GM12878 (cell line): ENCODE measurements at regions not wholly inside any gene's neighbourhood (a gene's known extent, or its start where the extent isn't known, plus 50 kb on each side); places are given as distances from the start of the nearest gene placed in this dataset.

Source experiments
- ATAC-seq: fragments of 200-7000 bp; cut with Tn5 transposase; 3 replicates; pipeline ENCODE4 v1.9.1; 2020; ENCODE audit warnings: mild to moderate bottlenecking, moderate library complexity
- BruUV-seq: library from RNA; stranded (reverse); fragments of 400-500 nt; replicated peaks from 2 replicates; lab custom pipeline; 2021; lab: Mats Ljungman, UMichigan
- CTCF ChIA-PET: fragments of 300-600 bp; sonication (Branson Sonifier 250); formaldehyde crosslinking; extraction: SDS; loops from one replicate; lab custom pipeline; 2021; ENCODE audit warnings: inconsistent platforms; lab: Yijun Ruan, JAX
- POLR2A ChIA-PET: fragments of 350-600 bp; formaldehyde crosslinking; extraction: SDS; loops from one replicate; lab custom pipeline; 2021; ENCODE audit warnings: inconsistent platforms; lab: Charles Lee
- RAD21 ChIA-PET: fragments of 300-600 bp; sonication (Branson Sonifier 250); formaldehyde crosslinking; loops from one replicate; lab custom pipeline; 2023; ENCODE audit warnings: antibody characterized with exemption; ENCODE audit not compliant: unreplicated experiment; lab: Charles Lee
- SMC1A ChIA-PET: fragments of 300-600 bp; sonication (Branson Sonifier 250); formaldehyde crosslinking; loops from one replicate; lab custom pipeline; 2023; ENCODE audit not compliant: unreplicated experiment, uncharacterized antibody; lab: Charles Lee
- DNase-seq: peaks from one replicate; pipeline ENCODE4 v3.0.0-alpha.2; 2011; ENCODE audit warnings: low read depth, low spot score
- FAIRE-seq: peaks from 3 replicates; lab custom pipeline; 2011; peaks lifted over from hg19 to GRCh38; lab: Jason Lieb, UNC
- H2AFZ ChIP-seq: 2 replicates; pipeline ENCODE4 v1.6.0; 2011; ENCODE audit warnings: low read depth, low read length, control low read depth; ENCODE audit not compliant: control insufficient read depth
- H3K27ac ChIP-seq: 2 replicates; pipeline ENCODE4 v1.5.1; 2011; ENCODE audit warnings: control low read depth; ENCODE audit not compliant: control insufficient read depth, insufficient read depth
- H3K27me3 ChIP-seq, 2 experiments: replicated peaks in 1 of 2; 2 replicates each; pipeline versions ENCODE4 v1.6.0 to v1.6.1; 2011; ENCODE audit warnings: low read length in 1 of 2; ENCODE audit not compliant: control insufficient read depth in 2 of 2, insufficient read depth in 2 of 2
- H3K36me3 ChIP-seq, 2 experiments: 2 replicates each; pipeline ENCODE4 v1.5.1; 2011; ENCODE audit warnings: low read length in 1 of 2; ENCODE audit not compliant: control insufficient read depth in 2 of 2, insufficient read depth in 2 of 2
- H3K4me1 ChIP-seq: 2 replicates; pipeline ENCODE4 v1.6.1; 2011; ENCODE audit warnings: mild to moderate bottlenecking, low read length, moderate library complexity, mixed read lengths; ENCODE audit not compliant: control insufficient read depth, insufficient read depth
- H3K4me2 ChIP-seq: 2 replicates; pipeline ENCODE4 v1.6.0; 2011; ENCODE audit warnings: control low read depth; ENCODE audit not compliant: control insufficient read depth, insufficient read depth
- H3K4me3 ChIP-seq: fragments of 200-600 bp; sonication (generic); 2 replicates; pipeline ENCODE4 v1.5.1; 2016
- H3K79me2 ChIP-seq: 2 replicates; pipeline ENCODE4 v1.6.0; 2011; ENCODE audit warnings: low read length; ENCODE audit not compliant: control insufficient read depth, insufficient read depth
- H3K9ac ChIP-seq: 2 replicates; pipeline ENCODE4 v1.8.0; 2011; ENCODE audit warnings: low read length, control low read depth, mixed read lengths; ENCODE audit not compliant: control insufficient read depth, insufficient read depth
- H3K9me3 ChIP-seq: replicated peaks from 3 replicates; pipeline ENCODE4 v1.5.1; 2011; ENCODE audit warnings: mild to moderate bottlenecking, low read length; ENCODE audit not compliant: control insufficient read depth, insufficient read depth
- H4K20me1 ChIP-seq: 2 replicates; pipeline ENCODE4 v1.6.0; 2011; ENCODE audit not compliant: control insufficient read depth, insufficient read depth
- BCLAF1 ChIP-seq: fragments of 450-650 bp; IDR thresholded peaks from 2 replicates; pipeline ENCODE4 v1.6.1; 2017; ENCODE audit warnings: antibody characterized with exemption, mild to moderate bottlenecking, moderate library complexity
- BHLHE40 ChIP-seq, 2 experiments: fragments of 450-650 bp in 1 of 2; IDR thresholded peaks; 2 replicates each; pipeline ENCODE4 v1.6.1; 2011 to 2017; ENCODE audit warnings: low read depth in 2 of 2, borderline replicate concordance in 1 of 2, improper control_type of control experiment in 1 of 2, low read length in 1 of 2, mild to moderate bottlenecking in 1 of 2
- IKZF1 ChIP-seq: fragments of 450-650 bp; conservative IDR thresholded peaks from 2 replicates; pipeline ENCODE4 v1.6.1; 2017; ENCODE audit warnings: antibody characterized with exemption, mild to moderate bottlenecking
- IKZF2 ChIP-seq, 2 experiments: fragments of 450-650 bp; IDR thresholded peaks; 2 replicates each; pipeline ENCODE4 v1.6.1; 2017; ENCODE audit warnings: mild to moderate bottlenecking in 2 of 2, moderate library complexity in 2 of 2
- KDM1A ChIP-seq: fragments of 200-600 bp; sonication (generic); IDR thresholded peaks from 2 replicates; pipeline ENCODE4 v1.6.1; 2016; ENCODE audit warnings: borderline replicate concordance
- MTA2 ChIP-seq: fragments of 450-650 bp; IDR thresholded peaks from 2 replicates; pipeline ENCODE4 v1.6.1; 2016; ENCODE audit warnings: low read depth, mild to moderate bottlenecking, moderate library complexity
- RCOR1 ChIP-seq: conservative IDR thresholded peaks from 2 replicates; pipeline ENCODE4 v1.6.1; 2012; ENCODE audit warnings: low read depth, low read length, improper control_type of control experiment
- RFX5 ChIP-seq: IDR thresholded peaks from 2 replicates; pipeline ENCODE4 v1.6.1; 2011; ENCODE audit warnings: low read depth, low read length, improper control_type of control experiment
- RUNX3 ChIP-seq: IDR thresholded peaks from 2 replicates; pipeline ENCODE4 v1.6.1; 2012; ENCODE audit warnings: low read length, inconsistent platforms
- TCF7 ChIP-seq: IDR thresholded peaks from 2 replicates; pipeline ENCODE4 v1.6.1; 2014; ENCODE audit warnings: antibody characterized with exemption, borderline replicate concordance
- WGBS: methylation state at CpG from one replicate; pipeline ENCODE4 v1.1.6; 2016; ENCODE audit warnings: low lambda C conversion rate; ENCODE audit not compliant: insufficient replicate concordance, insufficient coverage; ENCODE audit errors: missing lambda C conversion rate; 5-methylcytosine and 5-hydroxymethylcytosine counted together
- in situ Hi-C: fragments of 300-500 bp; cut with MboI; formaldehyde crosslinking; loops from 9 replicates; pipeline ENCODE4 v1.14.3; 2018; ENCODE audit warnings: mixed read lengths
- intact Hi-C: fragments of 100-400 bp; cut with micrococcal nuclease; formaldehyde crosslinking; loops from one replicate; pipeline ENCODE4 v1.14.2; 2022; ENCODE audit not compliant: unreplicated experiment

- H4K20me1 ChIP-seq = no peaks in the 10 kb centered on the region
- FAIRE-seq = no peak
- H3K27me3 ChIP-seq = no peaks in the 10 kb centered on the region
- RAD21 ChIA-PET = interaction anchor here (1.0 to 6.2 kb wide), 11 partner anchors 8 to 695 kb away, joined by 3 to 44 read pairs (median 6); partner anchors contain the start of gene AKIRIN2
- H3K4me1 ChIP-seq = peaks cover 36% of the 10 kb centered on the region
- H3K36me3 ChIP-seq = no peaks in the 10 kb centered on the region
- DNase-seq = no peak
- H3K9ac ChIP-seq = peak overlapping the region; percentile 23; the same call in 1 of the 2 replicates
- peak; percentile 30 for ATAC-seq
- WGBS = 30% methylated on average over 2 of the region's 2 CpGs
- H3K79me2 ChIP-seq = no peaks in the 10 kb centered on the region; the same call in 1 of the 2 replicates
- BruUV-seq = no TSS peak
- CTCF ChIA-PET = interaction anchor here (1.0 to 1.9 kb wide), 10 partner anchors 11 to 406 kb away, joined by 3 to 9 read pairs (median 3); no protein-coding TSS in a partner anchor
- in situ Hi-C loops (no loop called here), intact Hi-C loops (loop anchor here (5.0 kb wide), 1 partner anchor 211 kb away; the partner anchor contains the start of gene RARS2)
- H3K27ac ChIP-seq = peak overlapping the region; percentile 36
- POLR2A ChIA-PET = interaction anchor here (0.5 to 3.9 kb wide), 7 partner anchors 8 to 100 kb away, joined by 4 to 17 read pairs (median 5); partner anchors contain the start of gene AKIRIN2
- no peak overlapping the region for H3K4me3 ChIP-seq
- no peaks in the 10 kb centered on the region for H3K9me3 ChIP-seq
- H2AFZ ChIP-seq = peak overlapping the region; percentile 49
- peak in 1 of 2 experiments; percentile 74; a peak in 2 of 4 replicates for TF ChIP-seq BHLHE40 (IDR thresholded peaks at IDR 0.05; ENCODE audit: borderline replicate concordance in 1 of 2, low read depth in 2 of 2, low read length in 1 of 2)
- peak; percentile 25; the same call in 1 of the 2 replicates for TF ChIP-seq TCF7
- 0 out of 2 replicates have a peak, but pooled peaks have one; percentile 8 for TF ChIP-seq RUNX3
- TF ChIP-seq MTA2 = peak; percentile 76
- TF ChIP-seq IKZF1 = peak; percentile 23; the same call in 1 of the 2 replicates
- TF ChIP-seq RCOR1 = no peak
- TF ChIP-seq RFX5 = no peak
- 0 out of 4 replicates have a peak, but pooled peaks of 1 of the 2 experiments have one; percentile 17 for TF ChIP-seq IKZF2 (IDR thresholded peaks at IDR 0.05)
- TF ChIP-seq BCLAF1 = no peak
- no peak for TF ChIP-seq KDM1A
- peak overlapping the region; percentile 60 for H3K4me2 ChIP-seq
- SMC1A ChIA-PET = interaction anchor here (0.6 to 7.5 kb wide), 19 partner anchors 7 to 843 kb away, joined by 3 to 56 read pairs (median 5); partner anchors contain the start of genes AKIRIN2, ORC3 and RARS2
These were observed 96.6 kb upstream of the AKIRIN2 start for GRCh38 chr6:87798393-87799278.
